Upper lobe of left lung (tissue), 4 donors: ENCODE measurements at regions not wholly inside any gene's neighbourhood (a gene's known extent, or its start where the extent isn't known, plus 50 kb on each side); places are given as distances from the start of the nearest gene placed in this dataset.

Experiments used
- POLR2AphosphoS5 ChIP-seq, 2 donors: sonication (generic); formaldehyde crosslinking; IDR thresholded peaks; one replicate each; pipeline ENCODE4 v1.5.1; 2017; ENCODE audit warnings: antibody characterized with exemption in 2 of 2
- TF ChIP-seq, protein P1 (sequence below), 6 experiments: fragments of 450-650 bp in 4 of 6; fragments of 200-600 bp in 2 of 6; sonication (generic) in 2 of 6; IDR thresholded peaks; one replicate each; pipeline ENCODE4 v1.5.1; 2016 to 2019; ENCODE audit warnings: antibody characterized with exemption in 6 of 6

DNA sequence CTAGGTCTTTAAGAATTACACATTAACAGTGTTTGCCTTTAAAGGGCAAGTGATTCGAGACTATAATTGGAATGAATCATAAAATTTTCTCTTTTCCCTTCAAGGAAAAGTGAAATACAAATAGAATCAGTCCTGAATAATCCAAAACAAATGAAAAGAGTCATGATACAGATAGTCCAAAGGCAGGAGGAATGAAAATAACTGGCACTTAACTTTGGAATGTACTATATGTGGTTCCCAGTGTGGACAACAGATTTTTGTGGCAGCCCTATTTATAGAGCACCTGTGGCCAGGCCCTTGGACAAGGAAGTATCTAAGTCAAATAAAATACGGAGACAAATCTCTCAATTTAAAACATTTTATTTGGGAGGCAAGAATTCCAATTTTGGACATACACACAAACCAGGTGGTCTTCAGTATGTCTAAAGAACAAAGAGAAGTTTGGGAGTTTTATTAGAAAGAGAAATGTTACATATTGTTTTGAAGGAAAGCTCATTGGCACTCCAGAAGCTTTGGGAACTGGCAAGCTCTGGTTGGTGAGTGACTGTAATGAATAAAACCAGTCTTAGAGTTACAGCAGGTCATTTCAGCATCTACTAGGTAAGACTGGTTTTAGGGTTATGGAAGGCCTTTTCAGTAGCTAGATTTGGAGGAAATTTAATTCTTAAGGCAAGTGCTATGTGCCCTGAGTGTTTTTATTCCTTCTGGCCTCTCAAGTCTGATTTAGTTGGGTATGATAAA, 116.0 kb upstream of the PAM start:
- no peak for TF ChIP-seq POLR2AphosphoS5 (IDR thresholded peaks at IDR 0.05)
- TF ChIP-seq, protein P1, sequence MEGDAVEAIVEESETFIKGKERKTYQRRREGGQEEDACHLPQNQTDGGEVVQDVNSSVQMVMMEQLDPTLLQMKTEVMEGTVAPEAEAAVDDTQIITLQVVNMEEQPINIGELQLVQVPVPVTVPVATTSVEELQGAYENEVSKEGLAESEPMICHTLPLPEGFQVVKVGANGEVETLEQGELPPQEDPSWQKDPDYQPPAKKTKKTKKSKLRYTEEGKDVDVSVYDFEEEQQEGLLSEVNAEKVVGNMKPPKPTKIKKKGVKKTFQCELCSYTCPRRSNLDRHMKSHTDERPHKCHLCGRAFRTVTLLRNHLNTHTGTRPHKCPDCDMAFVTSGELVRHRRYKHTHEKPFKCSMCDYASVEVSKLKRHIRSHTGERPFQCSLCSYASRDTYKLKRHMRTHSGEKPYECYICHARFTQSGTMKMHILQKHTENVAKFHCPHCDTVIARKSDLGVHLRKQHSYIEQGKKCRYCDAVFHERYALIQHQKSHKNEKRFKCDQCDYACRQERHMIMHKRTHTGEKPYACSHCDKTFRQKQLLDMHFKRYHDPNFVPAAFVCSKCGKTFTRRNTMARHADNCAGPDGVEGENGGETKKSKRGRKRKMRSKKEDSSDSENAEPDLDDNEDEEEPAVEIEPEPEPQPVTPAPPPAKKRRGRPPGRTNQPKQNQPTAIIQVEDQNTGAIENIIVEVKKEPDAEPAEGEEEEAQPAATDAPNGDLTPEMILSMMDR (IDR thresholded peaks at IDR 0.05) = no peak
